Adrenal gland (tissue), 5 donors: ENCODE measurements at regions not wholly inside any gene's neighbourhood (a gene's known extent, or its start where the extent isn't known, plus 50 kb on each side); places are given as distances from the start of the nearest gene placed in this dataset.

Source experiments
- CTCF ChIP-seq, 6 experiments: fragments of 450-650 bp in 4 of 6; fragments of 200-600 bp in 2 of 6; sonication (generic) in 1 of 6; IDR thresholded peaks; 1 replicate in 5 of 6; 2 replicates in 1 of 6; pipeline versions ENCODE4 v1.5.1 to v1.8.0; 2016 to 2021; ENCODE audit warnings: antibody characterized with exemption in 6 of 6, mild to moderate bottlenecking in 2 of 6, moderate library complexity in 1 of 6
- POLR2A ChIP-seq, 2 donors: fragments of 450-650 bp; IDR thresholded peaks; one replicate each; pipeline ENCODE4 v1.6.1; 2017; ENCODE audit warnings: antibody characterized with exemption in 2 of 2, mild to moderate bottlenecking in 2 of 2, moderate library complexity in 1 of 2
- donor health status: DM: no; HTN: no; CAD: no.

GRCh38 chr2:21763501-21763900 lies 639.7 kb downstream of the TDRD15 start:
- TF ChIP-seq CTCF (IDR thresholded peaks at IDR 0.05) (no peak), POLR2A (IDR thresholded peaks at IDR 0.05) (no peak)
